HG02973 (cell line): ENCODE measurements at regions not wholly inside any gene's neighbourhood (a gene's known extent, or its start where the extent isn't known, plus 50 kb on each side); places are given as distances from the start of the nearest gene placed in this dataset.

ENCODE experiments used
- ATAC-seq: cut with Tn5 transposase; IDR thresholded peaks from one replicate; pipeline ENCODE4 v1.9.1; 2021; ENCODE audit warnings: moderate library complexity; ENCODE audit not compliant: unreplicated experiment

GRCh38 chr18:38886861-38887670 is 1321.5 kb upstream of the CELF4 start:
- ATAC-seq, result no peak

- no peak for ATAC-seq
These were observed 1320.6 kb upstream of the CELF4 start for GRCh38 chr18:38886235-38886634.

- no peak for ATAC-seq
These were observed 1318.5 kb upstream of the CELF4 start for GRCh38 chr18:38884050-38884449.

- no peak for ATAC-seq
These were observed 1317.5 kb upstream of the CELF4 start for GRCh38 chr18:38883111-38883510.

GRCh38 chr18:38879871-38880270 is 1314.3 kb upstream of the CELF4 start:
- ATAC-seq, result no peak

GRCh38 chr18:38872342-38872741 is 1306.7 kb upstream of the CELF4 start:
- no peak for ATAC-seq

GRCh38 chr18:38868757-38869156 is 1303.2 kb upstream of the CELF4 start:
- no peak for ATAC-seq

GRCh38 chr18:38867680-38868079 is 1302.1 kb upstream of the CELF4 start:
- no peak for ATAC-seq

- ATAC-seq, result no peak
These were observed 1285.9 kb upstream of the CELF4 start for GRCh38 chr18:38851526-38851925.

GRCh38 chr18:38847326-38847725 is 1281.7 kb upstream of the CELF4 start:
- no peak for ATAC-seq

- no peak for ATAC-seq
These were observed 1277.7 kb upstream of the CELF4 start for GRCh38 chr18:38843291-38843690.

GRCh38 chr18:38826247-38826646 is 1260.6 kb upstream of the CELF4 start:
- ATAC-seq, result no peak

GRCh38 chr18:38811209-38811608 is 1245.6 kb upstream of the CELF4 start:
- ATAC-seq, result no peak

GRCh38 chr18:38810789-38811188 is 1245.2 kb upstream of the CELF4 start:
- no peak for ATAC-seq

- ATAC-seq, result no peak
These were observed 1242.3 kb upstream of the CELF4 start for GRCh38 chr18:38807915-38808314.

GRCh38 chr18:38805256-38805655 is 1239.7 kb upstream of the CELF4 start:
- ATAC-seq, result no peak

- ATAC-seq, result no peak
These were observed 1236.0 kb upstream of the CELF4 start for GRCh38 chr18:38801640-38802039.

- ATAC-seq, result no peak
These were observed 1231.2 kb upstream of the CELF4 start for GRCh38 chr18:38796762-38797161.

GRCh38 chr18:38792731-38793130 is 1227.1 kb upstream of the CELF4 start:
- no peak for ATAC-seq

- no peak for ATAC-seq
These were observed 1225.2 kb upstream of the CELF4 start for GRCh38 chr18:38790786-38791185.

- ATAC-seq, result no peak
These were observed 1224.7 kb upstream of the CELF4 start for GRCh38 chr18:38790303-38790702.

- no peak for ATAC-seq
These were observed 1223.5 kb upstream of the CELF4 start for GRCh38 chr18:38789141-38789540.

GRCh38 chr18:38786906-38787305 is 1221.3 kb upstream of the CELF4 start:
- ATAC-seq, result no peak
